Sigmoid colon (tissue), 6 donors: ENCODE measurements at regions not wholly inside any gene's neighbourhood (a gene's known extent, or its start where the extent isn't known, plus 50 kb on each side); places are given as distances from the start of the nearest gene placed in this dataset.

Source experiments
- DNase-seq: peaks from one replicate; pipeline ENCODE4 v3.0.0-alpha.2; 2019
- H3K27ac ChIP-seq, 4 donors: fragments of 200-600 bp; sonication (generic); one replicate each; pipeline ENCODE4 v1.5.1; 2016 to 2019; ENCODE audit warnings: mild to moderate bottlenecking in 1 of 4
- H3K27me3 ChIP-seq, 3 donors: fragments of 200-600 bp; sonication (generic); one replicate each; pipeline ENCODE4 v1.5.1; 2019; ENCODE audit warnings: mild to moderate bottlenecking in 1 of 3
- H3K36me3 ChIP-seq, 4 donors: fragments of 200-600 bp; sonication (generic); one replicate each; pipeline ENCODE4 v1.5.1; 2016 to 2019
- H3K4me1 ChIP-seq, 4 donors: fragments of 200-600 bp; sonication (generic); one replicate each; pipeline ENCODE4 v1.5.1; 2017 to 2019
- H3K4me3 ChIP-seq, 4 donors: fragments of 200-600 bp; sonication (generic); one replicate each; pipeline ENCODE4 v1.5.1; 2017 to 2019; ENCODE audit warnings: mild to moderate bottlenecking in 2 of 4, moderate library complexity in 1 of 4
- H3K9me3 ChIP-seq, 4 donors: fragments of 200-600 bp in 3 of 4; sonication (generic) in 3 of 4; one replicate each; pipeline versions ENCODE4 v1.5.1 to v1.6.1; 2013 to 2019
- EP300 ChIP-seq, 4 donors: sonication (generic); formaldehyde crosslinking; IDR thresholded peaks; one replicate each; pipeline ENCODE4 v1.6.1; 2017; ENCODE audit warnings: antibody characterized with exemption in 4 of 4
- POLR2A ChIP-seq, 2 donors: fragments of 450-650 bp; IDR thresholded peaks; one replicate each; pipeline ENCODE4 v1.6.1; 2016; ENCODE audit warnings: antibody characterized with exemption in 2 of 2, mild to moderate bottlenecking in 2 of 2, moderate library complexity in 2 of 2
- POLR2AphosphoS5 ChIP-seq, 4 donors: sonication (generic); formaldehyde crosslinking; IDR thresholded peaks; one replicate each; pipeline ENCODE4 v1.6.1; 2017; ENCODE audit warnings: antibody characterized with exemption in 4 of 4
- WGBS, 2 donors: extraction: QIAGEN DNeasy Blood & Tissue Kit; methylation state at CpG; one replicate each; pipeline ENCODE4 v1.1.7; 2013; 5-methylcytosine and 5-hydroxymethylcytosine counted together
- intact Hi-C: fragments of 100-400 bp; cut with DNase I; formaldehyde crosslinking; loops from one replicate; pipeline ENCODE4 v1.15.1; 2023
- TF ChIP-seq, protein P1 (sequence below), 4 experiments: fragments of 450-650 bp in 3 of 4; fragments of 200-600 bp in 1 of 4; IDR thresholded peaks; one replicate each; pipeline ENCODE4 v1.5.1; 2016 to 2019; ENCODE audit warnings: antibody characterized with exemption in 4 of 4, mild to moderate bottlenecking in 3 of 4, moderate library complexity in 2 of 4
- donor health status: healthy with polysubstance abuse.
- donor health status: healthy.

GRCh38 chr2:123648956-123649355 lies 376.1 kb upstream of the CNTNAP5 start:
- Histone ChIP-seq H3K27ac (no peak overlapping the region), H3K4me3 (no peak overlapping the region), H3K4me1 (no peaks in the 10 kb centered on the region), H3K36me3 (no peaks in the 10 kb centered on the region), H3K9me3 (no peaks in the 10 kb centered on the region), H3K27me3 (no peaks in the 10 kb centered on the region)
- intact Hi-C loops, result no loop called here
- TF ChIP-seq, protein P1, sequence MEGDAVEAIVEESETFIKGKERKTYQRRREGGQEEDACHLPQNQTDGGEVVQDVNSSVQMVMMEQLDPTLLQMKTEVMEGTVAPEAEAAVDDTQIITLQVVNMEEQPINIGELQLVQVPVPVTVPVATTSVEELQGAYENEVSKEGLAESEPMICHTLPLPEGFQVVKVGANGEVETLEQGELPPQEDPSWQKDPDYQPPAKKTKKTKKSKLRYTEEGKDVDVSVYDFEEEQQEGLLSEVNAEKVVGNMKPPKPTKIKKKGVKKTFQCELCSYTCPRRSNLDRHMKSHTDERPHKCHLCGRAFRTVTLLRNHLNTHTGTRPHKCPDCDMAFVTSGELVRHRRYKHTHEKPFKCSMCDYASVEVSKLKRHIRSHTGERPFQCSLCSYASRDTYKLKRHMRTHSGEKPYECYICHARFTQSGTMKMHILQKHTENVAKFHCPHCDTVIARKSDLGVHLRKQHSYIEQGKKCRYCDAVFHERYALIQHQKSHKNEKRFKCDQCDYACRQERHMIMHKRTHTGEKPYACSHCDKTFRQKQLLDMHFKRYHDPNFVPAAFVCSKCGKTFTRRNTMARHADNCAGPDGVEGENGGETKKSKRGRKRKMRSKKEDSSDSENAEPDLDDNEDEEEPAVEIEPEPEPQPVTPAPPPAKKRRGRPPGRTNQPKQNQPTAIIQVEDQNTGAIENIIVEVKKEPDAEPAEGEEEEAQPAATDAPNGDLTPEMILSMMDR (IDR thresholded peaks at IDR 0.05), result no peak
- no peak for TF ChIP-seq POLR2AphosphoS5 (IDR thresholded peaks at IDR 0.05)
- no peak for TF ChIP-seq EP300 (IDR thresholded peaks at IDR 0.05)
- TF ChIP-seq POLR2A (IDR thresholded peaks at IDR 0.05), result no peak
- WGBS, 2 donors, result 50 to 69% methylated on average over 2 of the region's 2 CpGs
- no peak for DNase-seq

GRCh38 chr2:123651151-123651550 lies 373.9 kb upstream of the CNTNAP5 start:
- WGBS, 2 donors, result 85% methylated on average over 5 of the region's 5 CpGs
- no peak overlapping the region for H3K27ac ChIP-seq
- no peak overlapping the region for H3K4me3 ChIP-seq
- no peaks in the 10 kb centered on the region for H3K4me1 ChIP-seq
- intact Hi-C loops, result no loop called here
- DNase-seq, result no peak
- H3K36me3 ChIP-seq, result no peaks in the 10 kb centered on the region
- TF ChIP-seq POLR2A (IDR thresholded peaks at IDR 0.05) (no peak), EP300 (IDR thresholded peaks at IDR 0.05) (no peak), POLR2AphosphoS5 (IDR thresholded peaks at IDR 0.05) (no peak)
- TF ChIP-seq, protein P1 (IDR thresholded peaks at IDR 0.05), result no peak
- no peaks in the 10 kb centered on the region for H3K9me3 ChIP-seq
- H3K27me3 ChIP-seq, result no peaks in the 10 kb centered on the region

DNA sequence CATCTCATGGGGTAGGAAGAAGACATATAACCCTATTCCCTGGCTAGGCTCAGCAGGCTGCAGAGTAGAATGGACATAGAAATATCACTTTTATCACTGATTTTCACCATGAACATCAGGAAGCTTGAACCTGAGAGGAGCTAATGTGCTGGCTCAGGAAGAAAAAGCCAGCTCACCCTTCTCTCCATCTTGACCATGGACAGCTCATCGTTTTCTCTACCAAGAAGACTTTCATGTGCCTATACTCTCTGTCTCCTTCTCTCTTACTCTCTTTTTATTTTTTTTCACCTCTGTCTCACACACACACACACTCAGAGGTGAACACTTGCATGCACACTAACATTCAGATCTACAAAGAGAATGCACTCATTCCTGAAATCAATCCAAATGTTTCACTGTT lies 372.8 kb upstream of the CNTNAP5 start:
- Histone ChIP-seq H3K27ac (no peak overlapping the region), H3K36me3 (no peaks in the 10 kb centered on the region), H3K4me3 (no peak overlapping the region), H3K27me3 (no peaks in the 10 kb centered on the region), H3K9me3 (no peaks in the 10 kb centered on the region), H3K4me1 (no peaks in the 10 kb centered on the region)
- TF ChIP-seq, protein P1 (IDR thresholded peaks at IDR 0.05), result no peak
- TF ChIP-seq EP300 (IDR thresholded peaks at IDR 0.05) (no peak), POLR2AphosphoS5 (IDR thresholded peaks at IDR 0.05) (no peak), POLR2A (IDR thresholded peaks at IDR 0.05) (no peak)
- 74 to 85% methylated on average over 1 of the region's 1 CpG for WGBS, 2 donors
- no peak for DNase-seq
- intact Hi-C loops, result no loop called here

DNA sequence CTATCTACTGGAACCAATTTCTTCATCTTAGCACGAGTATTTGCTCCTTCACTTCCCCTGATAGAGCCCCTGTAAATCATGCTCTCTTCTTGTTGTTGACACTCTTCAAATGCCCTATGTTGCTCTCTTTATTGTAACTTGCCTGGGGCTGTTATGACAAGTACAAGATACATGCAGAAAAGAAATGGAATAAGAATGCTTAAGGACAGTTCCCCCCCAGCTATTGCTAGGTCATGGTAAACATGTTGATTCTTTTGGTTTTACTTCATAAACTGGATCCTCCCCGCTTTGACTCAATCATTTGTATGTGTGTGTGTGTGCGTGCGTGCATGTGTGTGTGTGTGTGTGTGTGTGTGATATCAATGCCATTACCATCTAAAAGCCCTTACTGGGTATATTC lies 368.5 kb upstream of the CNTNAP5 start:
- H3K36me3 ChIP-seq, result no peaks in the 10 kb centered on the region
- TF ChIP-seq EP300 (IDR thresholded peaks at IDR 0.05), result no peak
- no peak for TF ChIP-seq POLR2A (IDR thresholded peaks at IDR 0.05)
- TF ChIP-seq, protein P1 (IDR thresholded peaks at IDR 0.05), result no peak
- TF ChIP-seq POLR2AphosphoS5 (IDR thresholded peaks at IDR 0.05), result no peak
- H3K9me3 ChIP-seq, result peaks cover 0 to 7% (median 0%) of the 10 kb centered on the region in 4 donors
- H3K4me3 ChIP-seq, result no peak overlapping the region
- no peak for DNase-seq
- H3K27ac ChIP-seq, result no peak overlapping the region
- 55 to 59% methylated on average over 4 of the region's 4 CpGs for WGBS, 2 donors
- H3K27me3 ChIP-seq, result no peaks in the 10 kb centered on the region
- H3K4me1 ChIP-seq, result no peaks in the 10 kb centered on the region
- intact Hi-C loops, result no loop called here

- Histone ChIP-seq H3K36me3 (no peaks in the 10 kb centered on the region), H3K27me3 (no peaks in the 10 kb centered on the region), H3K9me3 (peaks cover 0 to 7% (median 0%) of the 10 kb centered on the region in 4 donors), H3K4me3 (no peak overlapping the region), H3K27ac (no peak overlapping the region), H3K4me1 (no peaks in the 10 kb centered on the region)
- intact Hi-C loops, result no loop called here
- DNase-seq, result no peak
- TF ChIP-seq EP300 (IDR thresholded peaks at IDR 0.05) (no peak), POLR2A (IDR thresholded peaks at IDR 0.05) (no peak), POLR2AphosphoS5 (IDR thresholded peaks at IDR 0.05) (no peak)
- TF ChIP-seq, protein P1 (IDR thresholded peaks at IDR 0.05), result no peak
- WGBS, 2 donors, result 89 to 90% methylated on average over 1 of the region's 1 CpG
Observed at GRCh38 chr2:123659120-123659519, 366.0 kb upstream of the CNTNAP5 start.
